C4-2B (cell line): ENCODE measurements at regions not wholly inside any gene's neighbourhood (a gene's known extent, or its start where the extent isn't known, plus 50 kb on each side); places are given as distances from the start of the nearest gene placed in this dataset.

Source experiments
- CTCF ChIP-seq: fragments of 450-650 bp; conservative IDR thresholded peaks from 2 replicates; pipeline ENCODE4 v1.5.1; 2017; ENCODE audit warnings: mild to moderate bottlenecking
- ZFX ChIP-seq: fragments of 450-650 bp; IDR thresholded peaks from 2 replicates; pipeline ENCODE4 v1.6.1; 2017

- TF ChIP-seq CTCF (no peak), ZFX (no peak)
These were observed 298.3 kb upstream of the SASH1 start for GRCh38 chr6:148044261-148044751.
